H1 (cell line): ENCODE measurements at regions not wholly inside any gene's neighbourhood (a gene's known extent, or its start where the extent isn't known, plus 50 kb on each side); places are given as distances from the start of the nearest gene placed in this dataset.

Source experiments
- CTCF ChIA-PET: fragments of 300-600 bp; sonication (Branson Sonifier 250); formaldehyde crosslinking; loops from one replicate; lab custom pipeline; 2021; ENCODE audit not compliant: partially characterized antibody; lab: Charles Lee
- POLR2A ChIA-PET: fragments of 300-600 bp; sonication (Branson Sonifier 250); formaldehyde crosslinking; loops from one replicate; lab custom pipeline; 2021; ENCODE audit warnings: inconsistent platforms; ENCODE audit not compliant: partially characterized antibody; lab: Charles Lee
- DNase-seq, 2 experiments: peaks; one replicate each; pipeline versions ENCODE4 v3.0.0 to v3.0.0-alpha.2; 2010 to 2022; ENCODE audit warnings: low spot score in 2 of 2, low read depth in 1 of 2, mixed read lengths in 1 of 2
- FAIRE-seq: peaks from 2 replicates; lab custom pipeline; 2011; peaks lifted over from hg19 to GRCh38; lab: Jason Lieb, UNC
- H2AFZ ChIP-seq: 2 replicates; pipeline ENCODE4 v1.8.1; 2012; ENCODE audit warnings: low read length, inconsistent platforms
- H2AK5ac ChIP-seq: 2 replicates; pipeline ENCODE4 v1.6.1; 2013; ENCODE audit warnings: low read depth, low read length
- H2BK120ac ChIP-seq: replicated peaks from 2 replicates; pipeline ENCODE3; 2013; ENCODE audit warnings: low read depth, low read length, inconsistent platforms
- H2BK12ac ChIP-seq: 2 replicates; pipeline ENCODE4 v1.6.1; 2013; ENCODE audit warnings: low read depth, low read length
- H2BK15ac ChIP-seq: 2 replicates; pipeline ENCODE4 v1.6.1; 2013; ENCODE audit warnings: low read length
- H2BK20ac ChIP-seq: 2 replicates; pipeline ENCODE4 v1.6.1; 2013; ENCODE audit warnings: low read length
- H2BK5ac ChIP-seq: 2 replicates; pipeline ENCODE4 v1.6.1; 2013; ENCODE audit warnings: low read depth, low read length
- H3K14ac ChIP-seq: 2 replicates; pipeline ENCODE4 v1.6.1; 2013; ENCODE audit warnings: inconsistent platforms; ENCODE audit not compliant: insufficient read length
- H3K18ac ChIP-seq: 2 replicates; pipeline ENCODE4 v1.6.1; 2013; ENCODE audit warnings: low read length; ENCODE audit errors: extremely low read depth
- H3K23ac ChIP-seq: 2 replicates; pipeline ENCODE4 v1.6.1; 2013; ENCODE audit warnings: inconsistent platforms; ENCODE audit not compliant: insufficient read length
- H3K23me2 ChIP-seq: 2 replicates; pipeline ENCODE4 v1.6.1; 2013; ENCODE audit warnings: low read depth, low read length
- H3K27ac ChIP-seq: 2 replicates; pipeline ENCODE4 v1.6.1; 2011; ENCODE audit warnings: low read depth, low read length, inconsistent platforms
- H3K27me3 ChIP-seq, 4 experiments: replicated peaks in 1 of 4; 1 replicate in 1 of 4; 2 replicates in 3 of 4; pipeline versions ENCODE4 v1.6.1 to v1.8.1; 2011 to 2013; ENCODE audit warnings: low read length in 3 of 4, mild to moderate bottlenecking in 3 of 4, inconsistent platforms in 2 of 4, mixed read lengths in 2 of 4, moderate library complexity in 1 of 4; ENCODE audit not compliant: control insufficient read depth in 3 of 4, insufficient read depth in 3 of 4; ENCODE audit errors: extremely low read depth in 1 of 4
- H3K36me3 ChIP-seq, 4 experiments: 2 replicates each; pipeline versions ENCODE4 v1.6.1 to v1.8.1; 2011 to 2013; ENCODE audit warnings: mild to moderate bottlenecking in 4 of 4, low read length in 3 of 4, moderate library complexity in 2 of 4, control low read depth in 1 of 4, inconsistent platforms in 1 of 4; ENCODE audit not compliant: insufficient read depth in 4 of 4, control insufficient read depth in 2 of 4
- H3K4ac ChIP-seq: replicated peaks from 2 replicates; pipeline ENCODE3; 2013; ENCODE audit warnings: low read length, low read depth, mixed read lengths, inconsistent platforms; ENCODE audit not compliant: insufficient read length
- H3K4me1 ChIP-seq, 4 experiments: replicated peaks in 1 of 4; 1 replicate in 1 of 4; 2 replicates in 3 of 4; pipeline versions ENCODE4 v1.6.1 to v1.8.1; 2011 to 2013; ENCODE audit warnings: low read length in 3 of 4, inconsistent platforms in 2 of 4, mixed read lengths in 1 of 4; ENCODE audit not compliant: insufficient read depth in 4 of 4, control insufficient read depth in 3 of 4
- H3K4me2 ChIP-seq, 2 experiments: 2 replicates each; pipeline versions ENCODE4 v1.6.1 to v1.8.1; 2011 to 2013; ENCODE audit warnings: low read depth in 2 of 2, low read length in 2 of 2, control low read depth in 1 of 2, inconsistent platforms in 1 of 2, mild to moderate bottlenecking in 1 of 2; ENCODE audit not compliant: insufficient read depth in 1 of 2
- H3K4me3 ChIP-seq, 4 experiments: fragments of 200-600, 300-600 bp in 1 of 4; sonication (generic), shearing (Covaris generic), sonication (Bioruptor Twin) in 1 of 4; 2 replicates each; pipeline versions ENCODE4 v1.5.1 to v1.8.1; 2011 to 2016; ENCODE audit warnings: low read length in 4 of 4, low read depth in 3 of 4, control low read depth in 2 of 4, inconsistent platforms in 2 of 4, mild to moderate bottlenecking in 2 of 4, mixed read lengths in 1 of 4, moderate library complexity in 1 of 4; ENCODE audit not compliant: insufficient read depth in 2 of 4; ENCODE audit errors: extremely low read depth in 1 of 4
- H3K56ac ChIP-seq: replicated peaks from 2 replicates; pipeline ENCODE3; 2013; ENCODE audit warnings: low read depth, mild to moderate bottlenecking, mixed read lengths, low read length, inconsistent platforms; ENCODE audit not compliant: insufficient read length
- H3K79me1 ChIP-seq: 2 replicates; pipeline ENCODE4 v1.6.1; 2013; ENCODE audit warnings: low read depth, low read length, control low read depth
- H3K79me2 ChIP-seq, 2 experiments: 2 replicates each; pipeline versions ENCODE4 v1.6.1 to v1.8.1; 2012 to 2013; ENCODE audit warnings: low read length in 2 of 2, mild to moderate bottlenecking in 2 of 2, inconsistent platforms in 1 of 2; ENCODE audit not compliant: insufficient read depth in 2 of 2, control insufficient read depth in 1 of 2
- H3K9ac ChIP-seq, 4 experiments: replicated peaks in 1 of 4; 1 replicate in 1 of 4; 2 replicates in 3 of 4; pipeline versions ENCODE4 v1.6.1 to v1.8.1; 2011 to 2013; ENCODE audit warnings: low read depth in 3 of 4, low read length in 3 of 4, control low read depth in 2 of 4, mild to moderate bottlenecking in 2 of 4, moderate library complexity in 2 of 4, inconsistent platforms in 1 of 4; ENCODE audit errors: extremely low read depth in 1 of 4
- H3K9me3 ChIP-seq, 2 experiments: 2 replicates each; pipeline versions ENCODE4 v1.6.1 to v1.8.1; 2012 to 2013; ENCODE audit warnings: mild to moderate bottlenecking in 2 of 2, moderate library complexity in 2 of 2, control low read depth in 1 of 2, inconsistent platforms in 1 of 2, low read depth in 1 of 2, low read length in 1 of 2, mixed read lengths in 1 of 2; ENCODE audit not compliant: insufficient read depth in 2 of 2
- H4K20me1 ChIP-seq, 2 experiments: replicated peaks in 1 of 2; 2 replicates each; pipeline versions ENCODE3 to v1.8.1; 2011 to 2013; ENCODE audit warnings: inconsistent platforms in 2 of 2, low read length in 2 of 2, mild to moderate bottlenecking in 1 of 2; ENCODE audit not compliant: insufficient read depth in 2 of 2, control insufficient read depth in 1 of 2
- H4K5ac ChIP-seq: 2 replicates; pipeline ENCODE4 v1.6.1; 2013; ENCODE audit warnings: low read length, low read depth, mixed read lengths, inconsistent platforms; ENCODE audit not compliant: insufficient read length
- H4K8ac ChIP-seq: 2 replicates; pipeline ENCODE4 v1.8.0; 2013; ENCODE audit warnings: mild to moderate bottlenecking, moderate library complexity, low read length, inconsistent platforms; ENCODE audit not compliant: insufficient read depth; ENCODE audit errors: extremely low read depth
- H4K91ac ChIP-seq: replicated peaks from 2 replicates; pipeline ENCODE3; 2013; ENCODE audit warnings: low read length, mixed read lengths, inconsistent platforms; ENCODE audit not compliant: insufficient read length
- ASH2L ChIP-seq: fragments of 200-600, 300-600 bp; sonication (generic); IDR thresholded peaks from one replicate; pipeline ENCODE4 v1.7.1; 2017; ENCODE audit warnings: low read length
- EZH2 ChIP-seq: fragments of 200-600 bp; sonication (generic); IDR thresholded peaks from 2 replicates; pipeline ENCODE4 v1.7.1; 2012; ENCODE audit warnings: low read depth, mild to moderate bottlenecking, moderate library complexity, low read length, inconsistent platforms; ENCODE audit not compliant: severe bottlenecking
- KDM5A ChIP-seq: fragments of 200-600 bp; IDR thresholded peaks from 2 replicates; pipeline ENCODE4 v1.7.1; 2012; ENCODE audit warnings: mild to moderate bottlenecking, low read length, inconsistent platforms, mixed read lengths
- RXRA ChIP-seq: IDR thresholded peaks from 2 replicates; pipeline ENCODE4 v1.6.1; 2011; ENCODE audit warnings: low read depth, mild to moderate bottlenecking, low read length, moderate library complexity; ENCODE audit not compliant: insufficient read depth
- SP4 ChIP-seq: IDR thresholded peaks from 2 replicates; pipeline ENCODE4 v1.6.1; 2012; ENCODE audit warnings: low read length, inconsistent platforms
- SUZ12 ChIP-seq: fragments of 200-600 bp; sonication (generic); IDR thresholded peaks from 2 replicates; pipeline ENCODE4 v1.6.1; 2012; ENCODE audit warnings: mild to moderate bottlenecking, inconsistent platforms, low read length, moderate library complexity, mixed read lengths
- TBP ChIP-seq: IDR thresholded peaks from 2 replicates; pipeline ENCODE4 v1.6.1; 2011; ENCODE audit warnings: low read depth, low read length, improper control_type of control experiment
- WGBS, 2 experiments: shearing (Covaris generic) in 1 of 2; methylation state at CpG; one replicate each; pipeline versions ENCODE4 v1.1.6 to v1.1.7; 2013 to 2015; ENCODE audit warnings: low lambda C conversion rate in 2 of 2, mixed read lengths in 2 of 2, inconsistent platforms in 1 of 2, low coverage in 1 of 2, missing lambda C conversion rate in 1 of 2; ENCODE audit not compliant: insufficient replicate concordance in 2 of 2, insufficient coverage in 1 of 2, insufficient read length in 1 of 2; ENCODE audit errors: extremely low coverage in 1 of 2, missing lambda C conversion rate in 1 of 2; 5-methylcytosine and 5-hydroxymethylcytosine counted together

DNA sequence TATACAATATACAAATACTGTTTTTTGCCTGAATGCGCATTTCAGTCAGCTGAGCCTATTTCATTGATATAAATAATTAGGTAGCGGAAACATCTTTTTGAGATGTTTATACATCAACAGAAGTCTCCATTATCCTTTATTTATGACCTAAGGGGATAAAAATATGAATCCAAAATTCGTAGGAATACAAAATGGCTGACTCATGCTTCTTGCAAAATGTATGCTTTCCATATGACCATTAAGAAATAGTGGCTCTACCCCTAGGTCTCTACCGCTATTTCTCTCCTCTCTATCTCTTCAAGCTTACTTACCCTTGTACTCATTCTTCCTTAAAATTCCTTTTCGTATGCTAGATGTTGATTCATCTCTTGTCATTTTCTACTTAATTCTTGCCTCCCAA, 338.4 kb upstream of the TMPRSS15 start:
- Histone ChIP-seq H3K4me1 (no peaks in the 10 kb centered on the region; a peak in 1 of 7 replicates), H4K5ac (no peak overlapping the region), H3K23ac (no peak overlapping the region), H2BK15ac (no peak overlapping the region), H3K9me3 (no peaks in the 10 kb centered on the region), H3K36me3 (no peaks in the 10 kb centered on the region), H3K4ac (no peak overlapping the region), H4K20me1 (no peaks in the 10 kb centered on the region), H3K79me2 (no peaks in the 10 kb centered on the region), H3K23me2 (no peaks in the 10 kb centered on the region; the same call in 1 of the 2 replicates), H2BK5ac (no peak overlapping the region), H3K27ac (no peak overlapping the region), H2AFZ (no peak overlapping the region), H3K27me3 (peaks cover 0 to 1% (median 0%) of the 10 kb centered on the region in 4 experiments; a peak in 1 of 7 replicates), H4K8ac (no peak overlapping the region), H3K9ac (no peak overlapping the region), H3K79me1 (no peaks in the 10 kb centered on the region), H2BK12ac (no peak overlapping the region), H3K14ac (no peak overlapping the region), H4K91ac (no peak overlapping the region), H3K18ac (no peak overlapping the region), H3K56ac (no peak overlapping the region), H2BK120ac (no peak overlapping the region), H3K4me2 (no peak overlapping the region), H2BK20ac (no peak overlapping the region), H3K4me3 (no peak overlapping the region), H2AK5ac (no peak overlapping the region)
- WGBS, 2 experiments = 94% methylated on average over 5 of the region's 5 CpGs; no CpG with 5 or more reads in 1 of the 2 experiments
- CTCF ChIA-PET = no interaction called here
- POLR2A ChIA-PET = no interaction called here
- FAIRE-seq = no peak
- DNase-seq = no peak
- TF ChIP-seq TBP (no peak), SP4 (no peak), ASH2L (no peak), KDM5A (no peak), SUZ12 (no peak), RXRA (no peak), EZH2 (no peak)
